ENCODE measurements at regions not wholly inside any gene's neighbourhood (a gene's known extent, or its start where the extent isn't known, plus 50 kb on each side); places are given as distances from the start of the nearest gene placed in this dataset.
A peak's percentile ranks its signal among the peaks of the same experiment; 100 is the strongest.

GRCh38 chr5:3110371-3110770, 358.9 kb upstream of the IRX2 start:
- no peaks in the 10 kb centered on the region for H3K9me3 ChIP-seq (ENCODE audit: control insufficient read depth, low read length)
- H3K36me3 ChIP-seq (ENCODE audit: control insufficient read depth, insufficient read depth, low read length), result no peaks in the 10 kb centered on the region
- no peak overlapping the region for H3K4me3 ChIP-seq (ENCODE audit: extremely low read depth, insufficient read depth, low read length, poor library complexity, severe bottlenecking)
- 91 to 94% methylated on average over 9 of the region's 9 CpGs for WGBS, 2 experiments (ENCODE audit: insufficient coverage in 2 of 2)
- H3K27ac ChIP-seq (ENCODE audit: low read depth, low read length, severe bottlenecking), result no peak overlapping the region
- H3K4me1 ChIP-seq (ENCODE audit: control insufficient read depth, insufficient read depth, low read length, poor library complexity, severe bottlenecking), result peaks cover 9% of the 10 kb centered on the region

- 39 to 53% methylated on average over 7 to 11 of the region's 12 CpGs for WGBS, 2 experiments (ENCODE audit: insufficient coverage in 2 of 2)
- no peak overlapping the region for H3K27ac ChIP-seq (ENCODE audit: low read depth, low read length, severe bottlenecking)
- no peaks in the 10 kb centered on the region for H3K36me3 ChIP-seq (ENCODE audit: control insufficient read depth, insufficient read depth, low read length)
- H3K4me1 ChIP-seq (ENCODE audit: control insufficient read depth, insufficient read depth, low read length, poor library complexity, severe bottlenecking), result peaks cover 27% of the 10 kb centered on the region
- H3K4me3 ChIP-seq (ENCODE audit: extremely low read depth, insufficient read depth, low read length, poor library complexity, severe bottlenecking), result no peak overlapping the region
- no peaks in the 10 kb centered on the region for H3K9me3 ChIP-seq (ENCODE audit: control insufficient read depth, low read length)
Measured at GRCh38 chr5:3107156-3107611, 355.7 kb upstream of the IRX2 start.

- no peak overlapping the region for H3K27ac ChIP-seq (ENCODE audit: low read depth, low read length, severe bottlenecking)
- no peaks in the 10 kb centered on the region for H3K36me3 ChIP-seq (ENCODE audit: control insufficient read depth, insufficient read depth, low read length)
- 90 to 91% methylated on average over 9 of the region's 9 CpGs for WGBS, 2 experiments (ENCODE audit: insufficient coverage in 2 of 2)
- H3K9me3 ChIP-seq (ENCODE audit: control insufficient read depth, low read length), result no peaks in the 10 kb centered on the region
- peaks cover 34% of the 10 kb centered on the region for H3K4me1 ChIP-seq (ENCODE audit: control insufficient read depth, insufficient read depth, low read length, poor library complexity, severe bottlenecking)
- no peak overlapping the region for H3K4me3 ChIP-seq (ENCODE audit: extremely low read depth, insufficient read depth, low read length, poor library complexity, severe bottlenecking)
Measured at GRCh38 chr5:3105581-3105980, 354.1 kb upstream of the IRX2 start.

GRCh38 chr5:3105172-3105571, 353.7 kb upstream of the IRX2 start:
- WGBS, 2 experiments (ENCODE audit: insufficient coverage in 2 of 2), result 75 to 97% methylated on average over 1 to 3 of the region's 3 CpGs
- Histone ChIP-seq H3K4me3 (ENCODE audit: extremely low read depth, insufficient read depth, low read length, poor library complexity, severe bottlenecking) (no peak overlapping the region), H3K9me3 (ENCODE audit: control insufficient read depth, low read length) (no peaks in the 10 kb centered on the region), H3K4me1 (ENCODE audit: control insufficient read depth, insufficient read depth, low read length, poor library complexity, severe bottlenecking) (peaks cover 34% of the 10 kb centered on the region), H3K36me3 (ENCODE audit: control insufficient read depth, insufficient read depth, low read length) (no peaks in the 10 kb centered on the region), H3K27ac (ENCODE audit: low read depth, low read length, severe bottlenecking) (no peak overlapping the region)

- no peak overlapping the region for H3K27ac ChIP-seq (ENCODE audit: low read depth, low read length, severe bottlenecking)
- 12 to 19% methylated on average over 3 to 11 of the region's 21 CpGs for WGBS, 2 experiments (ENCODE audit: insufficient coverage in 2 of 2)
- peaks cover 34% of the 10 kb centered on the region for H3K4me1 ChIP-seq (ENCODE audit: control insufficient read depth, insufficient read depth, low read length, poor library complexity, severe bottlenecking)
- H3K36me3 ChIP-seq (ENCODE audit: control insufficient read depth, insufficient read depth, low read length), result no peaks in the 10 kb centered on the region
- H3K4me3 ChIP-seq (ENCODE audit: extremely low read depth, insufficient read depth, low read length, poor library complexity, severe bottlenecking), result no peak overlapping the region
- H3K9me3 ChIP-seq (ENCODE audit: control insufficient read depth, low read length), result no peaks in the 10 kb centered on the region
Measured at GRCh38 chr5:3104429-3105060, 353.1 kb upstream of the IRX2 start.

GRCh38 chr5:3103262-3103811, 351.9 kb upstream of the IRX2 start:
- Histone ChIP-seq H3K4me1 (ENCODE audit: control insufficient read depth, insufficient read depth, low read length, poor library complexity, severe bottlenecking) (peaks cover 34% of the 10 kb centered on the region), H3K4me3 (ENCODE audit: extremely low read depth, insufficient read depth, low read length, poor library complexity, severe bottlenecking) (no peak overlapping the region), H3K27ac (ENCODE audit: low read depth, low read length, severe bottlenecking) (peak overlapping the region; percentile 59), H3K36me3 (ENCODE audit: control insufficient read depth, insufficient read depth, low read length) (no peaks in the 10 kb centered on the region), H3K9me3 (ENCODE audit: control insufficient read depth, low read length) (no peaks in the 10 kb centered on the region)
- WGBS, 2 experiments (ENCODE audit: insufficient coverage in 2 of 2), result 34 to 45% methylated on average over 16 to 19 of the region's 21 CpGs

GRCh38 chr5:3102531-3102930, 351.1 kb upstream of the IRX2 start:
- WGBS, 2 experiments (ENCODE audit: insufficient coverage in 2 of 2), result 57 to 66% methylated on average over 3 of the region's 4 CpGs
- no peak overlapping the region for H3K4me3 ChIP-seq (ENCODE audit: extremely low read depth, insufficient read depth, low read length, poor library complexity, severe bottlenecking)
- H3K27ac ChIP-seq (ENCODE audit: low read depth, low read length, severe bottlenecking), result peak overlapping the region; percentile 43
- no peaks in the 10 kb centered on the region for H3K36me3 ChIP-seq (ENCODE audit: control insufficient read depth, insufficient read depth, low read length)
- H3K4me1 ChIP-seq (ENCODE audit: control insufficient read depth, insufficient read depth, low read length, poor library complexity, severe bottlenecking), result peaks cover 34% of the 10 kb centered on the region
- H3K9me3 ChIP-seq (ENCODE audit: control insufficient read depth, low read length), result no peaks in the 10 kb centered on the region

- Histone ChIP-seq H3K9me3 (ENCODE audit: control insufficient read depth, low read length) (no peaks in the 10 kb centered on the region), H3K4me1 (ENCODE audit: control insufficient read depth, insufficient read depth, low read length, poor library complexity, severe bottlenecking) (peaks cover 27% of the 10 kb centered on the region), H3K36me3 (ENCODE audit: control insufficient read depth, insufficient read depth, low read length) (no peaks in the 10 kb centered on the region), H3K4me3 (ENCODE audit: extremely low read depth, insufficient read depth, low read length, poor library complexity, severe bottlenecking) (no peak overlapping the region), H3K27ac (ENCODE audit: low read depth, low read length, severe bottlenecking) (peak overlapping the region; percentile 29)
- WGBS, 2 experiments (ENCODE audit: insufficient coverage in 2 of 2), result 20% methylated on average over 4 to 5 of the region's 6 CpGs
Measured at GRCh38 chr5:3101561-3101960, 350.1 kb upstream of the IRX2 start.

- WGBS, 2 experiments (ENCODE audit: insufficient coverage in 2 of 2), result 21 to 25% methylated on average over 9 to 10 of the region's 14 CpGs
- Histone ChIP-seq H3K36me3 (ENCODE audit: control insufficient read depth, insufficient read depth, low read length) (no peaks in the 10 kb centered on the region), H3K4me3 (ENCODE audit: extremely low read depth, insufficient read depth, low read length, poor library complexity, severe bottlenecking) (no peak overlapping the region), H3K9me3 (ENCODE audit: control insufficient read depth, low read length) (no peaks in the 10 kb centered on the region), H3K4me1 (ENCODE audit: control insufficient read depth, insufficient read depth, low read length, poor library complexity, severe bottlenecking) (peaks cover 27% of the 10 kb centered on the region), H3K27ac (ENCODE audit: low read depth, low read length, severe bottlenecking) (no peak overlapping the region)
Measured at GRCh38 chr5:3100921-3101551, 349.6 kb upstream of the IRX2 start.

- H3K9me3 ChIP-seq (ENCODE audit: control insufficient read depth, low read length), result no peaks in the 10 kb centered on the region
- no peak overlapping the region for H3K27ac ChIP-seq (ENCODE audit: low read depth, low read length, severe bottlenecking)
- H3K4me1 ChIP-seq (ENCODE audit: control insufficient read depth, insufficient read depth, low read length, poor library complexity, severe bottlenecking), result peaks cover 21% of the 10 kb centered on the region
- no peaks in the 10 kb centered on the region for H3K36me3 ChIP-seq (ENCODE audit: control insufficient read depth, insufficient read depth, low read length)
- no peak overlapping the region for H3K4me3 ChIP-seq (ENCODE audit: extremely low read depth, insufficient read depth, low read length, poor library complexity, severe bottlenecking)
- whole genome bisulfite sequencing, 2 experiments (ENCODE audit: insufficient coverage in 2 of 2), result 86 to 90% methylated on average over 2 to 5 of the region's 6 CpGs
Measured at GRCh38 chr5:3099954-3100353, 348.5 kb upstream of the IRX2 start.

GRCh38 chr5:3099526-3099925, 348.0 kb upstream of the IRX2 start:
- 87 to 89% methylated on average over 11 to 13 of the region's 14 CpGs for WGBS, 2 experiments (ENCODE audit: insufficient coverage in 2 of 2)
- H3K9me3 ChIP-seq (ENCODE audit: control insufficient read depth, low read length), result no peaks in the 10 kb centered on the region
- H3K4me1 ChIP-seq (ENCODE audit: control insufficient read depth, insufficient read depth, low read length, poor library complexity, severe bottlenecking), result peaks cover 17% of the 10 kb centered on the region
- no peak overlapping the region for H3K4me3 ChIP-seq (ENCODE audit: extremely low read depth, insufficient read depth, low read length, poor library complexity, severe bottlenecking)
- H3K36me3 ChIP-seq (ENCODE audit: control insufficient read depth, insufficient read depth, low read length), result no peaks in the 10 kb centered on the region
- no peak overlapping the region for H3K27ac ChIP-seq (ENCODE audit: low read depth, low read length, severe bottlenecking)

Measured in mesodermal cell (in vitro differentiated cells).